Upper lobe of left lung (tissue), 4 donors: ENCODE measurements at regions not wholly inside any gene's neighbourhood (a gene's known extent, or its start where the extent isn't known, plus 50 kb on each side); places are given as distances from the start of the nearest gene placed in this dataset.

ENCODE experiments used
- CTCF ChIP-seq, 6 experiments: fragments of 450-650 bp in 4 of 6; fragments of 200-600 bp in 2 of 6; sonication (generic) in 2 of 6; IDR thresholded peaks; one replicate each; pipeline ENCODE4 v1.5.1; 2016 to 2019; ENCODE audit warnings: antibody characterized with exemption in 6 of 6
- EP300 ChIP-seq, 4 donors: sonication (generic); formaldehyde crosslinking; IDR thresholded peaks; one replicate each; pipeline ENCODE4 v1.5.1; 2017; ENCODE audit warnings: antibody characterized with exemption in 4 of 4, control low read depth in 2 of 4
- POLR2A ChIP-seq, 4 donors: fragments of 450-650 bp; IDR thresholded peaks; one replicate each; pipeline ENCODE4 v1.5.1; 2016 to 2017; ENCODE audit warnings: antibody characterized with exemption in 4 of 4, mild to moderate bottlenecking in 2 of 4
- POLR2AphosphoS5 ChIP-seq, 2 donors: sonication (generic); formaldehyde crosslinking; IDR thresholded peaks; one replicate each; pipeline ENCODE4 v1.5.1; 2017; ENCODE audit warnings: antibody characterized with exemption in 2 of 2

DNA sequence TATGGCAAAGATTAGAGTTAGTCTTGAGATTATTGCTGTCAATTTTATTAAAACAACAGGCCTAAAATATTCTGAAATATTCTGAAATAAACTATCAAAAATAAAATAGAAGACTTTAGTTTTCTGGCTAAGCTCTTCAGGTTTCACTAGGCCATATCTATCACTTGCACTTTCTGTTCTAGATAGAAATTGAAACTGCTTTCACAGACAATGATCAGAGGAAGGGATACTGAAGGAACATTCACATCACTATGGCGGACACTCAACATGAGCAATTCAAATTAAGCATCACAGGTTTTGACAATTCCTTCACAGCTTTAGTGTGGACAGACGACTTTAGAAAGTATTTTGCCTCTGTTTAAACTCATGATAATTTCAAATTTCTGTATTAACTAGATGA is 586.4 kb upstream of the REG3G start:
- TF ChIP-seq CTCF (IDR thresholded peaks at IDR 0.05) (no peak), POLR2AphosphoS5 (IDR thresholded peaks at IDR 0.05) (no peak), EP300 (IDR thresholded peaks at IDR 0.05) (no peak), POLR2A (IDR thresholded peaks at IDR 0.05) (no peak)
